GM12872 (cell line): ENCODE measurements at regions not wholly inside any gene's neighbourhood (a gene's known extent, or its start where the extent isn't known, plus 50 kb on each side); places are given as distances from the start of the nearest gene placed in this dataset.

Experiments used
- CTCF ChIP-seq: IDR thresholded peaks from 3 replicates; pipeline ENCODE4 v1.5.1; 2011; ENCODE audit warnings: low read depth, mild to moderate bottlenecking, low read length, moderate library complexity; ENCODE audit not compliant: insufficient read depth

- TF ChIP-seq CTCF: peak; percentile 96
Measured at GRCh38 chr18:59070181-59070912, 69.3 kb upstream of the SEC11C start.

- TF ChIP-seq CTCF: no peak
Measured at GRCh38 chr18:59072727-59073421, 66.8 kb upstream of the SEC11C start.

- no peak for TF ChIP-seq CTCF
Measured at GRCh38 chr18:59075923-59076322, 63.8 kb upstream of the SEC11C start.

- no peak for TF ChIP-seq CTCF
Measured at GRCh38 chr18:59079264-59079663, 60.4 kb upstream of the SEC11C start.

GRCh38 chr18:59083136-59083818 is 56.4 kb upstream of the SEC11C start:
- no peak for TF ChIP-seq CTCF

- TF ChIP-seq CTCF: no peak
Measured at GRCh38 chr18:59085126-59085794, 54.4 kb upstream of the SEC11C start.

GRCh38 chr18:59085797-59086196 is 53.9 kb upstream of the SEC11C start:
- TF ChIP-seq CTCF: no peak
